Adrenal gland (tissue), 9 donors: ENCODE measurements at regions not wholly inside any gene's neighbourhood (a gene's known extent, or its start where the extent isn't known, plus 50 kb on each side); places are given as distances from the start of the nearest gene placed in this dataset.

Experiments used
- DNase-seq, 7 donors: peaks; one replicate each; pipeline ENCODE4 v3.0.0-alpha.2; 2019 to 2020
- H3K27ac ChIP-seq, 5 donors: fragments of 200-600 bp; sonication (generic) in 4 of 5; 1 replicate in 3 of 5; 2 replicates in 2 of 5; pipeline versions ENCODE4 v1.5.1 to v1.8.0; 2016 to 2020; ENCODE audit warnings: mild to moderate bottlenecking in 1 of 5
- H3K27me3 ChIP-seq: fragments of 200-600 bp; 2 replicates; pipeline ENCODE4 v1.8.0; 2021
- H3K36me3 ChIP-seq, 2 donors: fragments of 200-600 bp; replicated peaks in 1 of 2; 1 replicate in 1 of 2; 2 replicates in 1 of 2; pipeline versions ENCODE4 v1.5.1 to v1.8.0; 2018 to 2022
- H3K4me1 ChIP-seq, 2 donors: fragments of 200-600 bp; replicated peaks in 1 of 2; 1 replicate in 1 of 2; 2 replicates in 1 of 2; pipeline versions ENCODE4 v1.5.1 to v1.8.0; 2018 to 2021
- H3K4me3 ChIP-seq, 4 donors: fragments of 200-600 bp; sonication (generic) in 3 of 4; one replicate each; pipeline ENCODE4 v1.5.1; 2016 to 2018
- H3K9me3 ChIP-seq, 3 donors: fragments of 200-600 bp; sonication (generic) in 1 of 3; replicated peaks in 1 of 3; 1 replicate in 2 of 3; 2 replicates in 1 of 3; pipeline versions ENCODE4 v1.5.1 to v1.8.0; 2016 to 2021
- POLR2A ChIP-seq, 2 donors: fragments of 450-650 bp; IDR thresholded peaks; one replicate each; pipeline ENCODE4 v1.6.1; 2017; ENCODE audit warnings: antibody characterized with exemption in 2 of 2, mild to moderate bottlenecking in 2 of 2, moderate library complexity in 1 of 2
- WGBS, 4 donors: extraction: QIAGEN DNeasy Blood & Tissue Kit in 2 of 4; methylation state at CpG; one replicate each; pipeline versions ENCODE4 v1.1.5 to v1.1.7; 2013 to 2017; 5-methylcytosine and 5-hydroxymethylcytosine counted together
- intact Hi-C, 2 donors: fragments of 100-400 bp; cut with DNase I; formaldehyde crosslinking; loops; one replicate each; pipeline versions ENCODE4 v1.14.1 to v1.15.0; 2022 to 2023
- TF ChIP-seq, protein P1 (sequence below), 6 experiments: fragments of 450-650 bp in 4 of 6; fragments of 200-600 bp in 2 of 6; sonication (generic) in 1 of 6; IDR thresholded peaks; 1 replicate in 5 of 6; 2 replicates in 1 of 6; pipeline versions ENCODE4 v1.5.1 to v1.8.0; 2016 to 2021; ENCODE audit warnings: antibody characterized with exemption in 6 of 6, mild to moderate bottlenecking in 2 of 6, moderate library complexity in 1 of 6
- donor health status: healthy with polysubstance abuse.
- donor health status: Bipolar disorder and iron deficiency.
- donor health status: DM: yes; HTN: yes; CAD: no.
- donor health status: DM: no; HTN: no; CAD: no.
- donor health status: DM: no; HTN: no; CAD: no.

DNA sequence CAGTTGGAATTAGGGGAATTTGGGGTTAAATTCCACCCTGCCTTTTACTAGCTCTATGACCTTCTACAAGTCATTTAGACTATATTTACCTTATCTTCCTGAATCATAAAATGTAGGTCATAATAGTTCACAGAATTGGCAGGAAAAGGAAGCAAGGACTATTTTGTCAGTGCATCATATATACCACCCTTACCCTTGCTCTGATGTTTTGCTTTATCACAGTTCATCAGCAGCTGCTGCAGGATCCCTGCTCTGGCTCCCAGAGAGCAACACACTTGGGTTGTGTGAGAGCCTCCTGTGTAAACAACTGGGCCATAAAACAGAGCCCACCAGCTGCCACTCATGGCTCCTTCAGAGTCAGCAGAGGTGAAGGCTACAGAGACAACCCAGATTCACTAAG lies 631.6 kb upstream of the CAMK1G start:
- TF ChIP-seq POLR2A (IDR thresholded peaks at IDR 0.05), result no peak
- TF ChIP-seq, protein P1, sequence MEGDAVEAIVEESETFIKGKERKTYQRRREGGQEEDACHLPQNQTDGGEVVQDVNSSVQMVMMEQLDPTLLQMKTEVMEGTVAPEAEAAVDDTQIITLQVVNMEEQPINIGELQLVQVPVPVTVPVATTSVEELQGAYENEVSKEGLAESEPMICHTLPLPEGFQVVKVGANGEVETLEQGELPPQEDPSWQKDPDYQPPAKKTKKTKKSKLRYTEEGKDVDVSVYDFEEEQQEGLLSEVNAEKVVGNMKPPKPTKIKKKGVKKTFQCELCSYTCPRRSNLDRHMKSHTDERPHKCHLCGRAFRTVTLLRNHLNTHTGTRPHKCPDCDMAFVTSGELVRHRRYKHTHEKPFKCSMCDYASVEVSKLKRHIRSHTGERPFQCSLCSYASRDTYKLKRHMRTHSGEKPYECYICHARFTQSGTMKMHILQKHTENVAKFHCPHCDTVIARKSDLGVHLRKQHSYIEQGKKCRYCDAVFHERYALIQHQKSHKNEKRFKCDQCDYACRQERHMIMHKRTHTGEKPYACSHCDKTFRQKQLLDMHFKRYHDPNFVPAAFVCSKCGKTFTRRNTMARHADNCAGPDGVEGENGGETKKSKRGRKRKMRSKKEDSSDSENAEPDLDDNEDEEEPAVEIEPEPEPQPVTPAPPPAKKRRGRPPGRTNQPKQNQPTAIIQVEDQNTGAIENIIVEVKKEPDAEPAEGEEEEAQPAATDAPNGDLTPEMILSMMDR (IDR thresholded peaks at IDR 0.05), result no peak
- Histone ChIP-seq H3K27ac (no peak overlapping the region), H3K4me1 (no peaks in the 10 kb centered on the region), H3K9me3 (no peaks in the 10 kb centered on the region), H3K36me3 (no peaks in the 10 kb centered on the region), H3K27me3 (no peaks in the 10 kb centered on the region), H3K4me3 (no peak overlapping the region)
- intact Hi-C loops, result no loop called here
- no peak for DNase-seq

DNA sequence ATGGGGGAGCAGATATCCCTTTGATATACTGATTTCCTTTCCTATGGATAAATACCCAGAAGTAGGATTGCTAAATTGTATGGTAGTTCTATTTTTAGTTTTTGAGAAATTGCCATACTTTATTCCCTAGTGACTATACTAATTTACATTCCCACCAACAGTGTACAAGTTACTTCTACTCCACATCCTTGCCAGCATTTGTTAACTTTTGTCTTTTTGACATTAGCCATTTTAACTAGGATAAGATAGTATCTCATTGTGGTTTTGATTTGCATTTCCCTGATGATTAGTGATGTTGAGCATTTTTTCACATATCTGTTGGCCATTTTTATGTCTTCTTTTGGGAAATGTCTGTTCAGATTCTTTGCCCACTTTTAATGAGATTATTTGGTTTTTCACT lies 620.6 kb upstream of the CAMK1G start:
- Histone ChIP-seq H3K9me3 (peaks cover 0 to 8% (median 0%) of the 10 kb centered on the region in 3 donors), H3K27me3 (no peaks in the 10 kb centered on the region), H3K36me3 (no peaks in the 10 kb centered on the region), H3K4me3 (no peak overlapping the region), H3K4me1 (no peaks in the 10 kb centered on the region), H3K27ac (no peak overlapping the region)
- TF ChIP-seq POLR2A (IDR thresholded peaks at IDR 0.05), result no peak
- TF ChIP-seq, protein P1 (IDR thresholded peaks at IDR 0.05), result no peak
- intact Hi-C loops, result no loop called here
- no peak for DNase-seq

DNA sequence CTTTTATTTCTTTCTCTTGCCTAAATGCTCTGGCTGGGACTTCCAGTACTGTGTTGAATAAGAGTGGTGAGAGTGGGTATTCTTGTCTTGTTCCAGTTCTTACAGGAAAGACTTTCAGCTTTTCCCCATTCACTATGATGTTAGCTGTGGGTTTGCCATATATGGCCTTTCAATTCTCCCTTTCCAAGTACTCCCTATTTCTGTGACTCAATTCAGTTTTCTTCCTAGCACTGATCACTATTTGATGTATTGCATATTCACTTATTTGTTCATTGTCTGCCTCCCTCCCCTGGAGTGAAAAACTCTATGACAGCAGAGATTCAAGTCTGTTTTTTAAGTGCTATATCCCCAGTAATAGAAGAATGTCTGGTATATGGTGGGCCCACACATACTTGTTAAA lies 618.2 kb upstream of the CAMK1G start:
- no peak overlapping the region for H3K4me3 ChIP-seq
- H3K36me3 ChIP-seq, result no peaks in the 10 kb centered on the region
- H3K9me3 ChIP-seq, result no peaks in the 10 kb centered on the region
- no peaks in the 10 kb centered on the region for H3K27me3 ChIP-seq
- H3K27ac ChIP-seq, result no peak overlapping the region
- intact Hi-C loops, result no loop called here
- H3K4me1 ChIP-seq, result no peaks in the 10 kb centered on the region
- no peak for TF ChIP-seq POLR2A (IDR thresholded peaks at IDR 0.05)
- TF ChIP-seq, protein P1 (IDR thresholded peaks at IDR 0.05), result no peak
- no peak for DNase-seq

DNA sequence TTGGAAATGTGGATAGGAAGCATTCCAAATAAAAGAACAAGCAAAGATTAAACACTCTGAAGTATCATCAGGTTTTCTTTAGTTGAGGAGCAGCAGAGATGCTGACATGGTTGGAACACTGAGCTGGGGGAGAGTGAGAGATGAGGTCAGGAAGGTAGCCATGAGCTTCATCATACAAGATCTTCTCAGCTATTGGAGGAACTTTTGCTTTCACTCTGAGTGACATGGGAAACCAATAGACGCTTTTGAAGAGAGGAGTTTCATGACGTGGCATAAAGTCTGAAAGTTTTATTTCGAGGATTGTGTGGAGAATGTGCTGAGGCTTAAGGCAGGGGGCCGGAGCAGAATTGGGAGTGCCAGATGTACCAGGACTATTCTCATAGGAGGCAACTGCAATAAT lies 616.2 kb upstream of the CAMK1G start:
- no peaks in the 10 kb centered on the region for H3K36me3 ChIP-seq
- H3K9me3 ChIP-seq, result no peaks in the 10 kb centered on the region
- 73 to 83% (median 80%) methylated on average over 4 of the region's 4 CpGs for WGBS, 4 donors
- DNase-seq, result no peak
- no peak for TF ChIP-seq POLR2A (IDR thresholded peaks at IDR 0.05)
- TF ChIP-seq, protein P1 (IDR thresholded peaks at IDR 0.05), result no peak
- intact Hi-C loops, result no loop called here
- H3K27me3 ChIP-seq, result no peaks in the 10 kb centered on the region
- no peak overlapping the region for H3K4me3 ChIP-seq
- H3K4me1 ChIP-seq, result no peaks in the 10 kb centered on the region
- H3K27ac ChIP-seq, result no peak overlapping the region
